Liver (tissue), 7 donors: ENCODE measurements at regions not wholly inside any gene's neighbourhood (a gene's known extent, or its start where the extent isn't known, plus 50 kb on each side); places are given as distances from the start of the nearest gene placed in this dataset.
"Not testable (repeated sequence)": the region's sequence is repeated elsewhere in the genome, so short reads cannot be mapped to it uniquely, and the experiment has no call there.

Source experiments
- DNase-seq: peaks from one replicate; pipeline ENCODE4 v3.0.0-alpha.2; 2017; ENCODE audit warnings: low spot score
- H3K27ac ChIP-seq, 2 donors: one replicate each; pipeline ENCODE4 v1.7.0; 2013; ENCODE audit warnings: inconsistent platforms in 2 of 2, low read length in 2 of 2, control low read depth in 1 of 2, low read depth in 1 of 2, mild to moderate bottlenecking in 1 of 2
- H3K27me3 ChIP-seq, 4 donors: one replicate each; pipeline versions ENCODE4 v1.6.1 to v1.7.0; 2013; ENCODE audit warnings: low read length in 3 of 4, inconsistent platforms in 1 of 4, mild to moderate bottlenecking in 1 of 4, moderate library complexity in 1 of 4; ENCODE audit not compliant: control insufficient read depth in 4 of 4, insufficient read depth in 4 of 4
- H3K36me3 ChIP-seq, 4 donors: one replicate each; pipeline versions ENCODE4 v1.6.1 to v1.7.0; 2013; ENCODE audit warnings: low read length in 3 of 4, mild to moderate bottlenecking in 3 of 4, low read depth in 1 of 4, moderate library complexity in 1 of 4; ENCODE audit not compliant: control insufficient read depth in 4 of 4, insufficient read depth in 3 of 4
- H3K4me1 ChIP-seq, 4 donors: one replicate each; pipeline versions ENCODE4 v1.6.1 to v1.7.0; 2013; ENCODE audit warnings: low read length in 3 of 4, mild to moderate bottlenecking in 3 of 4, moderate library complexity in 1 of 4; ENCODE audit not compliant: control insufficient read depth in 4 of 4, insufficient read depth in 4 of 4
- H3K4me3 ChIP-seq, 3 donors: one replicate each; pipeline versions ENCODE4 v1.6.1 to v1.7.0; 2013; ENCODE audit warnings: low read length in 3 of 3, control low read depth in 1 of 3, low read depth in 1 of 3, mild to moderate bottlenecking in 1 of 3
- H3K9ac ChIP-seq, 2 donors: one replicate each; pipeline ENCODE4 v1.7.0; 2013; ENCODE audit warnings: low read length in 2 of 2, mild to moderate bottlenecking in 2 of 2, moderate library complexity in 2 of 2, control low read depth in 1 of 2, low read depth in 1 of 2
- H3K9me3 ChIP-seq, 4 donors: one replicate each; pipeline versions ENCODE4 v1.6.1 to v1.7.0; 2013; ENCODE audit warnings: low read length in 3 of 4; ENCODE audit not compliant: control insufficient read depth in 4 of 4
- EGR1 ChIP-seq, 2 donors: IDR thresholded peaks; 2 replicates each; pipeline ENCODE4 v1.6.1; 2016 to 2018; ENCODE audit warnings: antibody characterized with exemption in 2 of 2, low read depth in 2 of 2
- FOXA1 ChIP-seq: IDR thresholded peaks from 2 replicates; pipeline ENCODE4 v1.6.1; 2016; ENCODE audit warnings: antibody characterized with exemption
- FOXA2 ChIP-seq: IDR thresholded peaks from 2 replicates; pipeline ENCODE4 v1.6.1; 2016; ENCODE audit warnings: antibody characterized with exemption
- GABPA ChIP-seq, 2 donors: IDR thresholded peaks in 1 of 2; conservative IDR thresholded peaks in 1 of 2; 2 replicates each; pipeline ENCODE4 v1.6.1; 2016; ENCODE audit warnings: antibody characterized with exemption in 2 of 2, mild to moderate bottlenecking in 1 of 2, moderate library complexity in 1 of 2
- HNF4A ChIP-seq, 2 donors: conservative IDR thresholded peaks; 2 replicates each; pipeline ENCODE4 v1.6.1; 2016; ENCODE audit warnings: antibody characterized with exemption in 2 of 2, mild to moderate bottlenecking in 2 of 2
- JUND ChIP-seq, 2 donors: IDR thresholded peaks; 2 replicates each; pipeline ENCODE4 v1.6.1; 2016; ENCODE audit warnings: antibody characterized with exemption in 2 of 2
- RAD21 ChIP-seq, 2 donors: IDR thresholded peaks; 2 replicates each; pipeline ENCODE4 v1.6.1; 2016; ENCODE audit warnings: antibody characterized with exemption in 2 of 2, mild to moderate bottlenecking in 2 of 2
- RXRA ChIP-seq, 2 donors: IDR thresholded peaks; 2 replicates each; pipeline ENCODE4 v1.6.1; 2017 to 2018; ENCODE audit warnings: antibody characterized with exemption in 2 of 2, mild to moderate bottlenecking in 1 of 2
- SP1 ChIP-seq: IDR thresholded peaks from 2 replicates; pipeline ENCODE4 v1.6.1; 2018; ENCODE audit warnings: antibody characterized with exemption, mild to moderate bottlenecking
- YY1 ChIP-seq: IDR thresholded peaks from 2 replicates; pipeline ENCODE4 v1.6.1; 2016; ENCODE audit warnings: antibody characterized with exemption, mild to moderate bottlenecking
- ZBTB33 ChIP-seq: IDR thresholded peaks from 2 replicates; pipeline ENCODE4 v1.6.1; 2016; ENCODE audit warnings: antibody characterized with exemption
- WGBS: extraction: QIAGEN DNeasy Blood & Tissue Kit; methylation state at CpG from one replicate; pipeline ENCODE4 v1.1.7; 2013; 5-methylcytosine and 5-hydroxymethylcytosine counted together
- TF ChIP-seq, protein P1 (sequence below): IDR thresholded peaks from 2 replicates; pipeline ENCODE4 v1.6.1; 2016; ENCODE audit warnings: antibody characterized with exemption, mild to moderate bottlenecking
- TF ChIP-seq, protein P2 (sequence below): IDR thresholded peaks from 2 replicates; pipeline ENCODE4 v1.6.1; 2016; ENCODE audit warnings: antibody characterized with exemption
- TF ChIP-seq, protein P3 (sequence below): IDR thresholded peaks from 2 replicates; pipeline ENCODE4 v1.6.1; 2016; ENCODE audit warnings: antibody characterized with exemption
- donor health status: healthy.
- donor health status: healthy.
- donor health status: healthy.
- donor health status: healthy.

DNA sequence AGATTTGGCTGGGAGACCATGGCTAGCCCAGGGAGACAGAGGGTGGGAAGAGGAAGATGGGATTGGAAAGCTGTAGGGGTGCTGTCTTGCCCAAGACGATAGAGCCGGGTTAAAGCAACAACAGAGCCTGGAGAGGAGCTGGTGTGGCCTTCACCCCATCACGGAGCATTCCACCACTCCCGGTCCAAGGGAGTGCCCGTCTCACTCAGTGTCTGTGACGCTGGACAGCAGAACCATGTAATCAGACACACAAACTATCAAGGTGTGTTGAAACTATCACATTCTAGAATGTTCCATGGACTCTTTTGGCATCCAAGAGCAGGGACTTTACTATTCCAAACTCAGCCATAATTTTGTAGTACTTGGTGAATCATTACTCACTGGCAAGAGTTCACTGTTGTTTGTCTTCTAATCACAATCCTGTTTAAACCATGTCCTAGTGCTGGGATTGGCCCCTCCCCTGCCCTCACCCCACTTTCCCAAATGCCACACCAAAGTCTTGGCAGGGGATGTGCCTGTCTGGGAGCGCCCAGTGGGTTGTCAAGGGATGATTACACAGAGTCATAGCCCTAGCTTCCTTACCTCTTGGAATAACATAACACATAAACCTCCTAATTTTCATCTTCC lies 187.4 kb downstream of the LAT start:
- WGBS = 51% methylated on average over 7 of the region's 7 CpGs
- TF ChIP-seq RXRA (IDR thresholded peaks at IDR 0.05) (peak; percentile 83 to 98), SP1 (peak; percentile 87), HNF4A (conservative IDR thresholded peaks at IDR 0.05) (peak; percentile 77 to 85), YY1 (peak; percentile 92), RAD21 (IDR thresholded peaks at IDR 0.05) (peak; percentile 47 to 57), ZBTB33 (peak; percentile 88), JUND (IDR thresholded peaks at IDR 0.05) (peak; percentile 60 to 95), EGR1 (IDR thresholded peaks at IDR 0.05; ENCODE audit: low read depth in 2 of 2) (peak in 1 of 2 donors; percentile 66), GABPA (IDR thresholded peaks at IDR 0.05 in 1 of 2, conservative IDR thresholded peaks at IDR 0.05 in 1 of 2) (peak in 1 of 2 donors; percentile 24), FOXA2 (peak; percentile 74), FOXA1 (peak; percentile 94)
- TF ChIP-seq, protein P1, sequence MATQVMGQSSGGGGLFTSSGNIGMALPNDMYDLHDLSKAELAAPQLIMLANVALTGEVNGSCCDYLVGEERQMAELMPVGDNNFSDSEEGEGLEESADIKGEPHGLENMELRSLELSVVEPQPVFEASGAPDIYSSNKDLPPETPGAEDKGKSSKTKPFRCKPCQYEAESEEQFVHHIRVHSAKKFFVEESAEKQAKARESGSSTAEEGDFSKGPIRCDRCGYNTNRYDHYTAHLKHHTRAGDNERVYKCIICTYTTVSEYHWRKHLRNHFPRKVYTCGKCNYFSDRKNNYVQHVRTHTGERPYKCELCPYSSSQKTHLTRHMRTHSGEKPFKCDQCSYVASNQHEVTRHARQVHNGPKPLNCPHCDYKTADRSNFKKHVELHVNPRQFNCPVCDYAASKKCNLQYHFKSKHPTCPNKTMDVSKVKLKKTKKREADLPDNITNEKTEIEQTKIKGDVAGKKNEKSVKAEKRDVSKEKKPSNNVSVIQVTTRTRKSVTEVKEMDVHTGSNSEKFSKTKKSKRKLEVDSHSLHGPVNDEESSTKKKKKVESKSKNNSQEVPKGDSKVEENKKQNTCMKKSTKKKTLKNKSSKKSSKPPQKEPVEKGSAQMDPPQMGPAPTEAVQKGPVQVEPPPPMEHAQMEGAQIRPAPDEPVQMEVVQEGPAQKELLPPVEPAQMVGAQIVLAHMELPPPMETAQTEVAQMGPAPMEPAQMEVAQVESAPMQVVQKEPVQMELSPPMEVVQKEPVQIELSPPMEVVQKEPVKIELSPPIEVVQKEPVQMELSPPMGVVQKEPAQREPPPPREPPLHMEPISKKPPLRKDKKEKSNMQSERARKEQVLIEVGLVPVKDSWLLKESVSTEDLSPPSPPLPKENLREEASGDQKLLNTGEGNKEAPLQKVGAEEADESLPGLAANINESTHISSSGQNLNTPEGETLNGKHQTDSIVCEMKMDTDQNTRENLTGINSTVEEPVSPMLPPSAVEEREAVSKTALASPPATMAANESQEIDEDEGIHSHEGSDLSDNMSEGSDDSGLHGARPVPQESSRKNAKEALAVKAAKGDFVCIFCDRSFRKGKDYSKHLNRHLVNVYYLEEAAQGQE = peak; percentile 84
- TF ChIP-seq, protein P2, sequence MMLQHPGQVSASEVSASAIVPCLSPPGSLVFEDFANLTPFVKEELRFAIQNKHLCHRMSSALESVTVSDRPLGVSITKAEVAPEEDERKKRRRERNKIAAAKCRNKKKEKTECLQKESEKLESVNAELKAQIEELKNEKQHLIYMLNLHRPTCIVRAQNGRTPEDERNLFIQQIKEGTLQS = peak; percentile 58
- TF ChIP-seq, protein P3, sequence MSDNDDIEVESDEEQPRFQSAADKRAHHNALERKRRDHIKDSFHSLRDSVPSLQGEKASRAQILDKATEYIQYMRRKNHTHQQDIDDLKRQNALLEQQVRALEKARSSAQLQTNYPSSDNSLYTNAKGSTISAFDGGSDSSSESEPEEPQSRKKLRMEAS = peak; percentile 66
- not testable (repeated sequence) for DNase-seq, H3K4me3 ChIP-seq, H3K27me3 ChIP-seq, H3K9ac ChIP-seq, H3K36me3 ChIP-seq, H3K9me3 ChIP-seq
- H3K4me1 ChIP-seq = peaks cover 0 to 28% (median 20%) of the 10 kb centered on the region in 4 donors
- H3K27ac ChIP-seq = peak overlapping the region; percentile 76 to 89

DNA sequence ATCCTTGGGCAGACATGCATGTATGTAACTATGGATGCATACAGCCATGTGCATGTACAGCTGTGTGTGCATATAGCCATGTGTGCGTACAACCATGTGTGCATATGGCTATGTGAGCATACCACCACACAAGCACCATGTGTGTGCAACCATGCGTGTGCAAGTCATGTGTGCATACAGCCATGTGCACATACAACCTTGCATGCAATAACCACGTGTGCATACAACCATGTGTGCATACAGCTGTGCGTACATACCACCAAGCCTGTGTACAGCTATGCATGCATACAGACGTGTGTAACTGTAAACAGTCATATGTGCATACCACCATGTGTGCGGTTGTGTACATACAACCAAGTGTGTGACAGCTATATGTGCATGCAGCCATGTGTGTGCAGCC lies 186.4 kb downstream of the LAT start:
- H3K36me3 ChIP-seq, H3K9ac ChIP-seq, H3K4me3 ChIP-seq, H3K27me3 ChIP-seq, H3K9me3 ChIP-seq, DNase-seq: not testable (repeated sequence)
- WGBS = 95% methylated on average over 6 of the region's 6 CpGs
- peaks cover 0 to 21% (median 15%) of the 10 kb centered on the region in 4 donors for H3K4me1 ChIP-seq
- peak overlapping the region in 1 of 2 donors; percentile 51 for H3K27ac ChIP-seq
